ENCODE measurements at regions not wholly inside any gene's neighbourhood (a gene's known extent, or its start where the extent isn't known, plus 50 kb on each side); places are given as distances from the start of the nearest gene placed in this dataset.

DNA sequence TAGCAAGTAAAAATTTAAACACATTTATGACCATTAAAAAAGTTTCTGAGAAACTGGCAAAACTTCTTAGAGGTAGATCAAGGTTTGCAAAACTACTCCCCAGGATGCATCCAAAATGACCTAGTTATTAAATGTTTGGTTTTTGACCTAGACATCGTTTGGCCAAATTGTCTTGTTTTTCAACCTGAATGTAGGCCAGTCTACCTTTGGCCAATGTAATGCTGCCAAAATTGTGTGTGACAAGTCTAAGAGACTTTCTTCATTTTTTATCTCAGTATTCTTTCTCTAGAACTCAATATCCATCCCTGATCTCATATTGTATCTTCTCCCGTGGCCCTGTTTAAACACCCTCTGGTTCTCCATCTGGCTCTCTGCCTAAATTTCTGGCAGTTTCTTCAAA, 202.0 kb downstream of the CXCL12 start:
- no peak for TF ChIP-seq POLR2AphosphoS5 (IDR thresholded peaks at IDR 0.05; ENCODE audit: low read depth, low read length)
- no peak for TF ChIP-seq TAF1 (IDR thresholded peaks at IDR 0.05; ENCODE audit: borderline replicate concordance, low read depth, low read length)
- no peak for TF ChIP-seq POLR2A (IDR thresholded peaks at IDR 0.05; ENCODE audit: low read depth, low read length)

Measured in GM12892 (cell line).